SU-DHL-6 (cell line): ENCODE measurements at regions not wholly inside any gene's neighbourhood (a gene's known extent, or its start where the extent isn't known, plus 50 kb on each side); places are given as distances from the start of the nearest gene placed in this dataset.

Source experiments
- EZH2phosphoT487 ChIP-seq: fragments of 200-600 bp; sonication (generic), shearing (Covaris generic); conservative IDR thresholded peaks from 2 replicates; pipeline ENCODE4 v1.6.1; 2018; ENCODE audit warnings: mild to moderate bottlenecking, antibody characterized with exemption, low read length, moderate library complexity, mixed read lengths
- TF ChIP-seq, protein P1 (sequence below): fragments of 200-600 bp; sonication (generic); IDR thresholded peaks from one replicate; pipeline ENCODE4 v1.5.1; 2017; ENCODE audit warnings: antibody characterized with exemption, mild to moderate bottlenecking, low read length, moderate library complexity; ENCODE audit not compliant: insufficient read depth, poor library complexity, severe bottlenecking

DNA sequence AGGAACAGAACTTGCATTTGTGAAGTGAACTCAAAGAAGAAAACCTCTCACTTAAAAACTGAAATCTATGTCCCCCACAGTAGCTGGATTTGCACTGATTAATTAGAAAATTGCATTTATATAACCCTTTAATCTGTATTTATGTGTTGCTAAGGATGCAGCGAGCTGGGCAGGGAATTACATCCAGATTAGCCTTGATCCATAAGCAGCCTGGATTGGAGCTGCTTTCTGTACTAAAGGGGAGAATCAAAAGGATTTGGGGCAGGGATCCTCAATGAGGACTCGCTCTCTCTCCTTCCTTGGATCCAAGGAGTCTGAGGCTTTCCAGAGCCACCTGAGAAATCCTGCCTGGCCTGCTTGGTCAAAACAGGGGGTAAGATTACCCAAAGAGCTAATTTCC, 125.9 kb downstream of the TLE3 start:
- TF ChIP-seq, protein P1, sequence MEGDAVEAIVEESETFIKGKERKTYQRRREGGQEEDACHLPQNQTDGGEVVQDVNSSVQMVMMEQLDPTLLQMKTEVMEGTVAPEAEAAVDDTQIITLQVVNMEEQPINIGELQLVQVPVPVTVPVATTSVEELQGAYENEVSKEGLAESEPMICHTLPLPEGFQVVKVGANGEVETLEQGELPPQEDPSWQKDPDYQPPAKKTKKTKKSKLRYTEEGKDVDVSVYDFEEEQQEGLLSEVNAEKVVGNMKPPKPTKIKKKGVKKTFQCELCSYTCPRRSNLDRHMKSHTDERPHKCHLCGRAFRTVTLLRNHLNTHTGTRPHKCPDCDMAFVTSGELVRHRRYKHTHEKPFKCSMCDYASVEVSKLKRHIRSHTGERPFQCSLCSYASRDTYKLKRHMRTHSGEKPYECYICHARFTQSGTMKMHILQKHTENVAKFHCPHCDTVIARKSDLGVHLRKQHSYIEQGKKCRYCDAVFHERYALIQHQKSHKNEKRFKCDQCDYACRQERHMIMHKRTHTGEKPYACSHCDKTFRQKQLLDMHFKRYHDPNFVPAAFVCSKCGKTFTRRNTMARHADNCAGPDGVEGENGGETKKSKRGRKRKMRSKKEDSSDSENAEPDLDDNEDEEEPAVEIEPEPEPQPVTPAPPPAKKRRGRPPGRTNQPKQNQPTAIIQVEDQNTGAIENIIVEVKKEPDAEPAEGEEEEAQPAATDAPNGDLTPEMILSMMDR, result no peak
- no peak for TF ChIP-seq EZH2phosphoT487
